ENCODE measurements at regions not wholly inside any gene's neighbourhood (a gene's known extent, or its start where the extent isn't known, plus 50 kb on each side); places are given as distances from the start of the nearest gene placed in this dataset.

DNA sequence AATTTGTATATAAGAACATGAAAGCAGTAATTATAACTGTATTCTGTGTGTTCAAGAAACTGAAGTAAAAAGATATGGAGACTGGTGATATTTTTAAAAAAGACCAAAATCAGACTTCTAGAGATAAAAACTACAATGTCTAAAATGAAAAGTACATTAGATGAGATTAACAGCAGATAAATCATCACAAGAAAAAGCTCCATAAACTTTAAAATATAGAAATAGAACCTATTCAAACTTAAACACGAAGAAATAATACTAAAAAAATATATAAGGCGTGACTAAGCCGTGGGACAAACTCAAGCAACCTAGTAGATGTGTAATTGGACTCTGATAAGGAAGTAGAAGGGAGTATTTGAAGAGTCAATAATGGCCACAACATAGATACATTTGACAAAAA lies 189.1 kb upstream of the ZMIZ1 start:
- H2AFZ ChIP-seq (ENCODE audit: low read depth, low read length, poor library complexity, severe bottlenecking) = no peak overlapping the region
- H3K9me2 ChIP-seq (ENCODE audit: insufficient read depth) = no peaks in the 10 kb centered on the region
- ChIA-PET POLR2A (no interaction called here), RAD21 (ENCODE audit: low non-redundant PET in 1 of 2, low total read pairs in 2 of 2, uncharacterized antibody in 2 of 2, unreplicated experiment in 2 of 2) (no interaction called here), CTCF (no interaction called here)
- H3K4me3 ChIP-seq (replicated peaks in 1 of 2; ENCODE audit: low read depth in 1 of 2, low read length in 2 of 2) = no peak overlapping the region
- no peak for TF ChIP-seq YY1 (IDR thresholded peaks at IDR 0.05; ENCODE audit: extremely low read depth, insufficient replicate concordance, low read depth, low read length)
- TF ChIP-seq POLR2A (IDR thresholded peaks at IDR 0.05; ENCODE audit: borderline replicate concordance, extremely low read depth, insufficient read depth, insufficient read length) = no peak
- TF ChIP-seq, protein P1, sequence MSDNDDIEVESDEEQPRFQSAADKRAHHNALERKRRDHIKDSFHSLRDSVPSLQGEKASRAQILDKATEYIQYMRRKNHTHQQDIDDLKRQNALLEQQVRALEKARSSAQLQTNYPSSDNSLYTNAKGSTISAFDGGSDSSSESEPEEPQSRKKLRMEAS (IDR thresholded peaks at IDR 0.05) = no peak
- TF ChIP-seq, protein P2, sequence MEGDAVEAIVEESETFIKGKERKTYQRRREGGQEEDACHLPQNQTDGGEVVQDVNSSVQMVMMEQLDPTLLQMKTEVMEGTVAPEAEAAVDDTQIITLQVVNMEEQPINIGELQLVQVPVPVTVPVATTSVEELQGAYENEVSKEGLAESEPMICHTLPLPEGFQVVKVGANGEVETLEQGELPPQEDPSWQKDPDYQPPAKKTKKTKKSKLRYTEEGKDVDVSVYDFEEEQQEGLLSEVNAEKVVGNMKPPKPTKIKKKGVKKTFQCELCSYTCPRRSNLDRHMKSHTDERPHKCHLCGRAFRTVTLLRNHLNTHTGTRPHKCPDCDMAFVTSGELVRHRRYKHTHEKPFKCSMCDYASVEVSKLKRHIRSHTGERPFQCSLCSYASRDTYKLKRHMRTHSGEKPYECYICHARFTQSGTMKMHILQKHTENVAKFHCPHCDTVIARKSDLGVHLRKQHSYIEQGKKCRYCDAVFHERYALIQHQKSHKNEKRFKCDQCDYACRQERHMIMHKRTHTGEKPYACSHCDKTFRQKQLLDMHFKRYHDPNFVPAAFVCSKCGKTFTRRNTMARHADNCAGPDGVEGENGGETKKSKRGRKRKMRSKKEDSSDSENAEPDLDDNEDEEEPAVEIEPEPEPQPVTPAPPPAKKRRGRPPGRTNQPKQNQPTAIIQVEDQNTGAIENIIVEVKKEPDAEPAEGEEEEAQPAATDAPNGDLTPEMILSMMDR (IDR thresholded peaks at IDR 0.05 in 2 of 3, conservative IDR thresholded peaks at IDR 0.05 in 1 of 3; ENCODE audit: borderline replicate concordance in 1 of 3, insufficient read depth in 1 of 3, low read depth in 2 of 3, low read length in 2 of 3) = no peak
- TF ChIP-seq, protein P3, sequence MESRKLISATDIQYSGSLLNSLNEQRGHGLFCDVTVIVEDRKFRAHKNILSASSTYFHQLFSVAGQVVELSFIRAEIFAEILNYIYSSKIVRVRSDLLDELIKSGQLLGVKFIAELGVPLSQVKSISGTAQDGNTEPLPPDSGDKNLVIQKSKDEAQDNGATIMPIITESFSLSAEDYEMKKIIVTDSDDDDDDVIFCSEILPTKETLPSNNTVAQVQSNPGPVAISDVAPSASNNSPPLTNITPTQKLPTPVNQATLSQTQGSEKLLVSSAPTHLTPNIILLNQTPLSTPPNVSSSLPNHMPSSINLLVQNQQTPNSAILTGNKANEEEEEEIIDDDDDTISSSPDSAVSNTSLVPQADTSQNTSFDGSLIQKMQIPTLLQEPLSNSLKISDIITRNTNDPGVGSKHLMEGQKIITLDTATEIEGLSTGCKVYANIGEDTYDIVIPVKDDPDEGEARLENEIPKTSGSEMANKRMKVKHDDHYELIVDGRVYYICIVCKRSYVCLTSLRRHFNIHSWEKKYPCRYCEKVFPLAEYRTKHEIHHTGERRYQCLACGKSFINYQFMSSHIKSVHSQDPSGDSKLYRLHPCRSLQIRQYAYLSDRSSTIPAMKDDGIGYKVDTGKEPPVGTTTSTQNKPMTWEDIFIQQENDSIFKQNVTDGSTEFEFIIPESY (IDR thresholded peaks at IDR 0.05; ENCODE audit: extremely low read depth, insufficient replicate concordance, low read length) = no peak
- TF ChIP-seq POLR2AphosphoS5 (IDR thresholded peaks at IDR 0.05; ENCODE audit: low read depth, low read length) = no peak
- no peaks in the 10 kb centered on the region for H3K4me1 ChIP-seq (ENCODE audit: control insufficient read depth in 1 of 2, insufficient read depth in 2 of 2, low read length in 2 of 2)
- no peaks in the 10 kb centered on the region for H3K79me2 ChIP-seq (ENCODE audit: insufficient read depth, low read length)
- ATAC-seq (no peak), DNase-seq (ENCODE audit: low read depth, low spot score) (no peak)
- no peaks in the 10 kb centered on the region for H3K36me3 ChIP-seq (ENCODE audit: control insufficient read depth in 1 of 2, insufficient read depth in 2 of 2, low read length in 2 of 2)
- no peak overlapping the region for H3K27ac ChIP-seq (ENCODE audit: low read depth, low read length)
- no peaks in the 10 kb centered on the region for H3K27me3 ChIP-seq (ENCODE audit: insufficient read depth, low read length)
- H3K4me2 ChIP-seq (ENCODE audit: low read length) = no peak overlapping the region
- BruUV-seq (replicated peaks) = no TSS peak
- H3K9me3 ChIP-seq (ENCODE audit: control insufficient read depth in 1 of 2, insufficient read depth in 1 of 2, low read depth in 1 of 2, low read length in 2 of 2) = no peaks in the 10 kb centered on the region
- intact Hi-C loops (cut with micrococcal nuclease) = no loop called here
- H4K20me1 ChIP-seq (ENCODE audit: insufficient read depth) = no peaks in the 10 kb centered on the region
- H3K9ac ChIP-seq (ENCODE audit: low read length) = no peak overlapping the region

Measured in HCT116 (cell line).